GM21360 (cell line): ENCODE measurements at regions not wholly inside any gene's neighbourhood (a gene's known extent, or its start where the extent isn't known, plus 50 kb on each side); places are given as distances from the start of the nearest gene placed in this dataset.

Source experiments
- ATAC-seq: cut with Tn5 transposase; IDR thresholded peaks from one replicate; pipeline ENCODE4 v1.9.1; 2021; ENCODE audit warnings: mild to moderate bottlenecking, moderate library complexity; ENCODE audit not compliant: unreplicated experiment

GRCh38 chr5:73339711-73340110 lies 108.9 kb downstream of the FOXD1 start:
- ATAC-seq = no peak

GRCh38 chr5:73339051-73339575 lies 109.5 kb downstream of the FOXD1 start:
- ATAC-seq = no peak

- no peak for ATAC-seq
Measured at GRCh38 chr5:73338256-73339050, 110.1 kb downstream of the FOXD1 start.

GRCh38 chr5:73337586-73338255 lies 110.9 kb downstream of the FOXD1 start:
- ATAC-seq = no peak

- ATAC-seq = no peak
Measured at GRCh38 chr5:73336366-73336765, 112.2 kb downstream of the FOXD1 start.

GRCh38 chr5:73333944-73334703 lies 114.5 kb downstream of the FOXD1 start:
- ATAC-seq = no peak

GRCh38 chr5:73330613-73331012 lies 118.0 kb downstream of the FOXD1 start:
- ATAC-seq = no peak

GRCh38 chr5:73328640-73329039 lies 119.9 kb downstream of the FOXD1 start:
- ATAC-seq = no peak

GRCh38 chr5:73327908-73328455 lies 120.6 kb downstream of the FOXD1 start:
- no peak for ATAC-seq

GRCh38 chr5:73325546-73325945 lies 123.0 kb downstream of the FOXD1 start:
- ATAC-seq = no peak

GRCh38 chr5:73323466-73323865 lies 125.1 kb downstream of the FOXD1 start:
- ATAC-seq = no peak

- no peak for ATAC-seq
Measured at GRCh38 chr5:73322437-73323076, 126.0 kb downstream of the FOXD1 start.

GRCh38 chr5:73321757-73322436 lies 126.7 kb downstream of the FOXD1 start:
- no peak for ATAC-seq

- ATAC-seq = no peak
Measured at GRCh38 chr5:73319036-73319435, 129.5 kb downstream of the FOXD1 start.

- no peak for ATAC-seq
Measured at GRCh38 chr5:73318308-73318719, 130.3 kb downstream of the FOXD1 start.

GRCh38 chr5:73317523-73317922 lies 131.1 kb downstream of the FOXD1 start:
- no peak for ATAC-seq

GRCh38 chr5:73314395-73315257 lies 134.0 kb downstream of the FOXD1 start:
- no peak for ATAC-seq

GRCh38 chr5:73312872-73313510 lies 135.6 kb downstream of the FOXD1 start:
- no peak for ATAC-seq
